Activated CD4-positive, alpha-beta T cell treated with anti-CD3 and anti-CD28 coated beads for 1 hour (primary cell): ENCODE measurements at regions not wholly inside any gene's neighbourhood (a gene's known extent, or its start where the extent isn't known, plus 50 kb on each side); places are given as distances from the start of the nearest gene placed in this dataset.
"Not testable (repeated sequence)": the region's sequence is repeated elsewhere in the genome, so short reads cannot be mapped to it uniquely, and the experiment has no call there.

Experiments used
- DNase-seq: peaks from one replicate; pipeline ENCODE4 v3.0.0-alpha.2; 2020

GRCh38 chr2:59366288-59366687 lies 1125.2 kb upstream of the FANCL start:
- no peak for DNase-seq

DNA sequence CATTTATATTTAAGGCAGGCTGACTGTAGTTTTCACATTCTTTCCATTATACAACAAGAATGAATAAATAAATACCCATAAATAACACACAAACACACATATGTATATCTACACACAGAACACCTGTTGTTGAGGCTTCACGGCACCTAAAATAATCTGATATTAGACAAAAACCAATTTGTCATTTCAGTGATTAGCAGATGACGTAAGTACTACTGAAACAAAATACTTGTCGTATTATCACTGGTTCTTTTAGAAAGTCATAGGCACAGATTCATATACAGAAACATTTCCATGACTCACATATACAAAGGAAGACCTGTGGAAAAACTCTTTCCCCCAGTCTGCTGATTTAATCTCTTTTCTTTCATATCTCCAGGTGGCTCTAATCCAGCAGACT lies 1113.4 kb upstream of the FANCL start:
- DNase-seq: no peak

DNA sequence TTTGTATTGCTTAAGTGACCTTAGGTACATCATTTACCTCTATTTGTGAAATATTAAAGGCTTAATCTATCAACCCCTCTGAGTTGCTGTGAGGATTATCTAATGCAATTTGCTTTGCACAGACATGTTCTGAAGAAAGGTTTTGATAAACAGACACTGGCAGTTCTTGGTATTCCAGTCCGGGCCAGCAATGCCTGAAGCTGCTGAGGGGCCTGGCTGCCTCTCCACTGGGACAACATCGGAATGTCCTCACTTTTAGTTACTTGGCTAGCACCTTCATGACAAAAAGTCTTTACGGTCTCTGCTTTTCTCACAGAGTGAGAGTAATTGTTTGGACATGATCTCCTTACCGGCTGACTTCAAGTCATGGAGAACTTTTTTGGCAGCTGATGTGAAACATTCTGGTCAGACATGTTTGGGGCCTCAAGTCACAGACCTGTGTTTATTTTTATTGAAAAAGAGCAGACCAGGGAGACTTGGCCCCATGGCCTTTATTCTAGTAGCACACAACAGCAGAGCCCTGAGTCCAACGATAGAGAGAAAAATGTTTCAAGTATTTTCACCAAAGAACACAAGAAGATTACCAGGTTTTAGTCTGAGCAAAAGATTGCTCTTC lies 1112.3 kb upstream of the FANCL start:
- no peak for DNase-seq

GRCh38 chr2:59342166-59342565 lies 1101.0 kb upstream of the FANCL start:
- no peak for DNase-seq

DNA sequence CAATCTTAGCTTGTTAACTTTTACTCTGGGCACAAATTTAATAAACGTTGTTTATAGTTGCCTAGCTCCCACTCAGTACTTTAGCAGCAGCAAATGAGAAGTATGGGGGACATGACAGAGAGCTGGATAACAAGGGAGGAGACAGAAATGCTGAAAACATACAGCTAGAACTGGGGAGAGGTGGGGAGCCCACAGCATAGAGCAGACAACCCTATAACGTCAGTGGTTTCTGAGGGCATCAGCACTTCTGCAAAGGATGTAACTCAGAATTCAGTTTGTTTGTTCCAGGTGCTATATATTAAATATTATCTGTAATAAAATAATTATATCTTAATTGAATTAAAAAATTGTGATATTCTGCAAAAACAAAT lies 1098.7 kb upstream of the FANCL start:
- DNase-seq: no peak

DNA sequence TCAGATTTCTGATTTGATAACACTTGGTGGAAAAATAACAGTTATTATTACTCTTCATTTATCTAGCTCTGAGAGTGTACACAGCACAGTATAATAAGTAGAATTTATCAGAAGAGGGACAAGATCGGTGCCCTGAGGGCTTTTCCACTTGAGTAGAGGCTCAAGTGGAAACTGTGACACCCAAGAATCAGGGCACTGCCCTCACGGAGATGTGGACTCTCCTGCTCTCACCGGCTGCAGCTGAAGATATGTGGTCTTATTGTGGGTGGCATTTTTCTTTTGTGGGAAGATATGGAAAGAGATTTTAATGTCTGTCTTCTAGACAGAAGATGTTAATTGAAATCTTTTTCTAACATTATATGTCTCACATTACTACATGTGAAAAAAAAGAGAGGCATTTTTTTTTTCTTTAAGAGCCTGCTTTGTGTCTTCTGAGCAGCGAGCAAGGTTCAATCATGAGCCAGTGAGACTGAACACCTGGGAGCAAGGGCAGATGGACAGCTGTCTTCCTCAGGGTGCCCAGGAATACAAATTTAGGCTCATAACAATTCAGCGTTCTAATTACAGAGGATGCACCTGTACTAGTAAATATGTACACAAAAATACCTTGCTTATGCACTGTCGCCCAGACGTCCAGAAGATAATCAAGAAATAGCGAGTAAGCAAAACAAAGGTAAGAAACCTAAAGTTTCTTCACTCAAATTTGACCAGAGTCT lies 1098.2 kb upstream of the FANCL start:
- no peak for DNase-seq

- no peak for DNase-seq
Observed at GRCh38 chr2:59333007-59333406, 1091.9 kb upstream of the FANCL start.

GRCh38 chr2:59326581-59327365 lies 1085.6 kb upstream of the FANCL start:
- DNase-seq: not testable (repeated sequence)

GRCh38 chr2:59322870-59323269 lies 1081.7 kb upstream of the FANCL start:
- no peak for DNase-seq

DNA sequence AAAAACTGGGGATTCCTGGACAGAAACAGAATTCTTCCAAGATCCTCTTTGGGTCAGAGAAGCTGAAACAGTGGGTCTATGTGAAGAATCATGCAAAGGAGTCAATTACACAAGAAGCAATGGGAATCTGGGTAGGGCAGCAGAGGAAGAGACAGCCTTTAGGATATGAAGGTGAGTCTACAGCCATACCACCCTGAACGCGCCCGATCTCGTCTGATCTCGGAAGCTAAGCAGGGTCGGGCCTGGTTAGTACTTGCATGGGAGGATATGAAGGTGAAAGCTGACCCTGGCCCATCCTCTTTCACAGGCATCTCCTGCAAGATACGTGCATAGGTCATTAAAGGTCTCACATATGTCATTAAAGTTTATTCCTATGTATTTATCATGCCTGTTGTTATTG lies 1080.9 kb upstream of the FANCL start:
- DNase-seq: no peak

GRCh38 chr2:59314031-59314766 lies 1073.1 kb upstream of the FANCL start:
- DNase-seq: no peak

DNA sequence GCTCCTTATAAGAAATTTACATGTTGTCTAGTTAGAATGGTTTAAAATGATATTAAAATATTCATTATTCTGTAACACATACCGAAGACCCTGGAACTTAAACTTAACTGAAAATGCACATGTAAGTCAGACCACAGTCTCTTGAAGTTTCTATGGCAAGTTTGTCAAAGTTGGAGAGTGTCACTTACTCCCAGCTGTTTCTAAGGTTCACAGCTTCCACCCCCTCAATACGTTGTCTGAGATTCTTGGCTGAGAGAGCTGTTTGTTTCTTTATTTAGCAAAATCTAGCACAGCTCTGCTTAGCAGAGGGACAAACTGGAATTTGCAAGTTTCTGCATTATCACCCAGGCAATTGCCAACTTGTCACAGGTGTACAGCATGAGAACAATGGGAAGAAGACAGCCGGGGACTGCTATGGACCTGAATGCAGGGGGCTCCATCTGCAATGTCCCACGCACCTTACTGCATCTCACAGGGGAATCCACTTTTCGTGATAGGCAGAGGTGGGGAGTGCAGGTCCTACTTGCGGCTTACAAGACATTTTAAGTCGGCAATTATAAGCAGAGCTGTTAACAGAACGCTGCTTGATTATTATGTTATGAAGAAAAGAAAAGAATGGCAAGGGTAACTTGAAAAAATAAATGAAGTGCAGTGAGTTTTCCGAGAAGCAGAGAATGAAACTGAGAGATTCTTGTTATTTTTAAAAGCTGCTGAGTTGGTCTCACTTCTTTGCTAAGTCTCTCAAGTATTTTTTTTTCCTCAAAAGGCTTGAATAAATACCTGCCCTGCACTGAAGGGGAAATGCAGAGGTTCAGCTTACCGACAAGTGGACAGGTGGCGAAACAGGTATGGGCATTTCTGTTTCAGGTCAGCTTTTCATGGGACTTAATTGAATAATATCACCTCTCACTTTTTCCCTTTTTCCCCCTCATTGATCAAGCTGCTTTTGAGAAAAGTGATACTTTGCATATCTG lies 1072.1 kb upstream of the FANCL start:
- DNase-seq: no peak

DNA sequence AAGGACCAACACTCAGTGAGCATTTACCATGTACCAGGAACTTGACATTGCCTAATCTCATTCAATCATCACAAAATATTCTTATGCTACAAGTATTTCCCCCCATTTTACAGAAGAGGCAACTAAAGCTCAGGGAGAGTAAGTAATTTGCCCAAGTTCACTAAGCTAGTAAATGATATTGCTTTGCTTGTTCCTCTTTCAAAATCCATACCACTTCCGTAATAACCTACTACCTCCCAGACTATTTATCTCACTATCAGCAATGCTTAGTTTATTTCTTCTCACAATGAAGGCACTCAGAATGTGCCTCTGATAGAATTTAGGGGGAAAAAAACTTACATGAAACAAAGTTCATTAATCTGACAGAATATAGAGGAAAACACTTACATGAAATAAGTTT lies 1070.9 kb upstream of the FANCL start:
- no peak for DNase-seq

GRCh38 chr2:59308108-59308507 lies 1067.0 kb upstream of the FANCL start:
- no peak for DNase-seq

GRCh38 chr2:59307196-59307595 lies 1066.1 kb upstream of the FANCL start:
- no peak for DNase-seq

- DNase-seq: no peak
Observed at GRCh38 chr2:59303272-59303671, 1062.1 kb upstream of the FANCL start.

DNA sequence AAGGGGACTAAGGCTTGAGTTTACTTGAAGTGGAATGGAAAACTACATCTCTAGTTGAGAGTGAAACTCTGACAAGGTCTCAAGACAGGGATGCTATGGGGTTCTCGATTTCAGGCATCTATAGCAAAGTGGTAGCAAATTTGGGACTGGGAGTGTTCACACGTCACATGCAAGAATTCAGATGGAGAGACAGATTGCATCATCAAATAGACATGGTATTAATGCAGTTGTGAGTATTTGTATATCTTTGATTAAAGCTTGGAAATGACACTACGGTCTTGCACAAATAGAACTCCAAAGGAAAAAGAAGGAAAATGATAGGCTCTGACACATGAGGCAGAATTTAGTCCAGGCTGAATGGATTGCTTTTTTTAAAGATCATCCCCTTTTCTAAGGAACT lies 1061.6 kb upstream of the FANCL start:
- DNase-seq: no peak

DNA sequence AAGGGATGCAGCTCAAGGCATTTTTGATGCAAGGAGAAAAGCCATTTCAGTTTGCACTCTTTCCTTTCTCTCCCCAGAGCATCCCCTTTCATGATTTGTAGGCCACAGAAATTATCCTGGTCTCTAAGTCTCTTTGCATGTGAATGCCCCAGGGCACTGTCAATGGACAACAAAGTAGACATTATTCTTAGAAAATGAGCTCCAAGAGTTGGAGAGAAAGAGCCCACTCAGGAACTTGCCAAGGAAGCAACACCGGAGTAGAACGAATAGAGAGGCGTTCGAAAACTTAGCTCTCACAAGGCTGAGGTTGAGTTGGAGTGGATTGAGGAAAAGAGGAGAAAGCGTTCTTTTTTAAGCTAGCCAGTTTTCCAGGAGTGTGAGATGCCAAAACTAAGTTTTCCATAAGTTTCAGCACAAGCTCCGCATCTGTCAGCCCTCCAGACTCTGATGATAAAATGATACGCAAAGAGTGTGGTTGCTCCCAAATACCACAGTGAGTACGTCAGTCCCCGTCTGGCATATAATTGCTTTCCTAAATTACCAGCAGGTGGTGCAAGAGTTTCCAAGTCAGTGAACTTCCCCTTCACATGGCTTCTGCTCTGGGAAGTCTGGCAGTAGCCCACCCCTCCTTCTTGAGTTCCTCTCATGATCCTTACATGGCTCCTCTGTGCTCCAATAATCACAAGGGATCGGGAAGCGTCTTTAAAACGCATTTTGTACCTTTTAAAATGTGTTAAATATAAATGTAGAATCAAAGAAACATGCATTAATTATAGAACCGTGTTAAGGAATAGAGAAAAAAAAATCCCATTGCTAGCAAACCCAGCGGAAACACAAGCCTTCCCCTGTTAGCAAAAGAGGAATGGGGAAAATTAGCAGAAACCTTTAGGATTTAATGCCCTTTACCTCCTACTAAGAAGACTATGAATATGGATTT lies 1060.6 kb upstream of the FANCL start:
- no peak for DNase-seq

DNA sequence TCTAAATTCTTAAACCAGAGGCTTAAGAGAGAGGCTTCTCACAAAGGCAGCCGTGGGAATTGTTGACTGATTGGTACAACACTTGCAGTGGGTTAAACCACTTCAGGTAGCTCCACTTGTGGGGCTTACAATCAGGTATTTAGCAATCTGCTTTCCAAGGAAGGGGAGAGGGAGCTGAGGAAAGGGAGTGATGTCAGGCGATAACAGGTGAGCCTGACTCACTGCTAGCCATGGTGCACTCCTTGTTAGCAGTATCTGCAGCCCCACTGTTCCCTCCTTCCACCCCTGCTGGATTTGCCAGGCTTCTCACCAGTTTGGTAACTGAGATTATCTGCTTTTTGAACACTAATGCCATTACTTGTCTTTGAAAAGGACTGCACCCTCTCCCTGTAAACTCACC lies 1056.7 kb upstream of the FANCL start:
- DNase-seq: no peak

DNA sequence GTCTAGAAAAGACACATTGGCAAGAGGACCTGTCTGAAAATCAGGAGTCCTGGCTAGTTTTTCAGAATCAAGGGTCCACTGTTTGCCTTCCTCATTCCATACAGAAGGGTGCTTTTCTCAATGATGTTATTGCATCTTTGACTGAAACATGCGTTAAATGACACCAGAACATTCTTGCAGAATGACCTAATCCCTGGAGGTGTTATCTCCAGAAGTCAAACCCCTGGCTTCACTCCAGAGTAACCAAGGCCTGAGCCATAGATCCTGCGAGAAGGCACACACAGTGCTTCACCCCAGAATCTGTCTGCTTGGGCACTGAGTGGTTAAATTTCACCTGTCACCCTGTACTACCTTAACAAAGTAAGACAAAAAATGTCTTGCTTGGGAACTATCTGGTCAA lies 1055.2 kb upstream of the FANCL start:
- no peak for DNase-seq

DNA sequence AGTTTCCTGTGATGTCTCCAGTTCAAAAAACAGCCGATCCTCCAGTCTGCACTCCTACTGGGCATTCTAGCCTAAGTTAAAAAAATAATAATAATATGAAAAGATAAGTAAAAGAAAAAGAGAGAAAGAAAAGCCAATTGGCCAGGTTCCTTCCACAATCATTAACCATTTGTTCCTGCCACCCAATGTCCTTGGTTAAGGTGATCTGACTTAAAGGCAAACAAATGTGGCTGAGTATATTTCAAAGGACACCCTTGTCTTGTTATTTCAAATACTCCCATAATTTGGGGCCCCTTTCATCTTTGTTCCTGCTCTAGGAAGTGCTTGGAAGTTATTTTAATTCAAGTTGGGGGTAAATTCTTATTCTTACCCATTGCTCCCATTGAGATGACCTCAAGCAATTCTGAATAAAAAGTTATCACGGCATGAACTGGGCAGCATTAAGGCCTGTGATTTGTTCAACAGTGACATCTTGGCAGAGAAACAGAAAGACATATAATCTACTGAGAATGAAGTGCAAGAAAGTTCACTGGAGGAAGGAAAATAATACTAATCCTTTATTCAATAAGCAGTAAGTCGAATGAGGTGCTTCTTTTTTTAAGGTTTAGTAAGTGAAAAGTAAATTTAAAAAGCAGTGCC lies 1054.5 kb upstream of the FANCL start:
- DNase-seq: no peak
